ENCODE measurements at regions not wholly inside any gene's neighbourhood (a gene's known extent, or its start where the extent isn't known, plus 50 kb on each side); places are given as distances from the start of the nearest gene placed in this dataset.

DNA sequence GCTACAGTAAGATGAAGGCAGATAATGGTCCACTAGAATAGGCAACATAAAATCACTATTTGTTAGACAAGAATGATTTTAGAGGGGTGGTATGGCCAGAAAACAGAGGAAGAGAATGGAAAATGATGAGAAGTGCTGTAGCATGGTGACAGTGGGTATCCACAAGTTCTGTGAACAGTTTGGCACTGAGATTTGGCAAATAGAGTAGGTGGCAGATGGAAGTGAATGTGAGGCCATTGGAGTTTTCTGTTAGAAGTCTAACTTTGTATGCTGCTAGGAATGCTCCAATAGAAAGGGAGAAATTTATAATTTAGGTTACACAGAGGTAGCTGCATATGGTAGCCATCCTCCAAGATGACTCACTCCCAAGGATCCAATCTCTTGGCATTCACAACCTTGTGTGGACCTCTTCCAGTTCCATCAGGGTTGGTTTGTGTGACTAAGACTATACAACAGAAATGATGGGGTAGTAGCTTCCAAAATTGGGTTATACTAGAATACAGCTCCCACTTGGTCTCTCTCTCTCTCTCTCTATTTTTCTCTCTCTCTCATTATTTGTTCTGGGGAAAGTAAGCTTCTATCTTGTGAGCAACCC, 646.9 kb upstream of the ZNF608 start:
- DNase-seq (ENCODE audit: low spot score) = no peak

DNA sequence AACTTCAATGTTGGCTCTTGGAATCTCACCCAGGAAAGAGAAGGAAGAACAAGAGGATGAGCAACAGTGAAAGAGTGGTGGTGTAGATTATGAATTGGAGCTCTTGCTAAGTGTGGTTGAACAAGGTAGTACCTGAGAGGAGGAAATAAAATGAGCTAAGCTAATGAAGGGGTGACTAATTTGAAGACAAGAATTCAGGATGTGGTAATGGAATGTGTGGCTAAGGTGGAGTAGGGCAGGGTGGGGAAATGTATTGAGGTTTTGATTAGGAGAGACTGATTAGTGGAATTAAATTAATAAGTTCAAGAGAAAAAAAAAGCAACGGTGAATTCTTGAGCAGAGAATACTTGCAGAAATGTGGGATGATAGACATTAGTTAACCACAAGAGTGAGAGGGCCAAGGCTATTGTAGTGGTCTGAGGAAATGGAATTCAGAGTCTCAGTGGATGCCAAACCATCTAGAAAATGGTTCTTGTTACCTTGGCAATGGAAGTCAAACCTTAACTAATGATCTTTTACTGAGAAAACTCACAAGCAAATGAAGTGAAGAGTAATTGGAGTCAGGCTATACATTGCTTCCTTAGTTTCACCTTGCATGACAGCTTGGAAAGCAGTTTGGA, 648.3 kb upstream of the ZNF608 start:
- DNase-seq (ENCODE audit: low spot score) = no peak

DNA sequence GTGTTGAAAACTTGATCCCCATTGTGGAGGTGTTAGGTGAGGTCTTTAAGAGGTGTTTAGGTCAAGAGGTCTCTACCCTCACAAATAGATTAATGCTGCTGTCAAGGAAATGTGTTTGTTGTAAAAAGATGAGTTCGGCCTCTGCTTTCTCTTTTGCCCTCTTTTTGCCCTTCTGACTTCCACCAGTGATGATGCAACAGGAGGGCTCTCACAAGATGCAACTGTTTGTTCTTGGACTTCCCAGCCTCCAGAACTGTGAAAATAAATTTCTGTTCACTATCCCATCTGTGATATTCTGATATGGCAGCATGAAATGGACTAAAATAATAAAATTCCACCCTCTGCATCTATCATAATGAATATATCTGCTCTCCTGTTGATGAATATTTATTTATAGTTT, 650.0 kb upstream of the ZNF608 start:
- no peak for DNase-seq (ENCODE audit: low spot score)

DNA sequence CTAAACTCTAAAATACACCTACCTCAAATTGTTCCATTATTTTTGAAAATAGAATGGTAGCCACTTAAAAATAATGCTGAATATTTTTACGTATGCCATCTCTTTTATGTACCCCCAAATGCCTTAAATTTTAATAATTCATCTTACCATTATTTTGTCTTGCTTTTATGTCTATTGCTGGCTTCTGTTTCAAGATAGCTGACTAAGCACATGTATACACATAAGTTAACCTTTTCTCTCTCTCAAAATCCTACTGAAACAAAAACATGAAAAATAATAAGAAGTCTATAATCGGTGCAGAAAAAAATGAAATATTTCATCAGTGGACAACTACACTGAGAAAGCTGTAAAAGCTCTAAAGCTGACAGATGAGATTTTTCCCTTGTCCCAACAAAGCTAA, 652.0 kb upstream of the ZNF608 start:
- no peak for DNase-seq (ENCODE audit: low spot score)

DNA sequence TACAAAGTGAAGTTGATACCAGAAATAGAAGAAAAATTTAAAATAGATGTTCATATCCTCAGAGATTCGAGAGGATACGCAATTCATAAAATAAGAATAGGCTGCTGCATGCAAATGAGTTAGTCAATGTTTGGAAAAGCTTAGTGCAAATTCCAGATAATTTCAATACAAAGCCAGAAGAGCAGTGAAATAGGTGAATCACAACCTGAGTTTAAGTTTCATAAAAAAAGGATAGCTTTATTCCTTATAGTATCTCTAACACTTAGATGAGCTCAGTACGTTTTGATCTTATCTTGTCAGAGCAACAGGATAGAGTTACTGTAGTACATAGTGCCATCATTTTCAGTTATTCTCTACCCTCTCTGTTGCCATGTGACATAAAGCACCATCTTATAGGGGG, 653.4 kb upstream of the ZNF608 start:
- no peak for DNase-seq (ENCODE audit: low spot score)

DNA sequence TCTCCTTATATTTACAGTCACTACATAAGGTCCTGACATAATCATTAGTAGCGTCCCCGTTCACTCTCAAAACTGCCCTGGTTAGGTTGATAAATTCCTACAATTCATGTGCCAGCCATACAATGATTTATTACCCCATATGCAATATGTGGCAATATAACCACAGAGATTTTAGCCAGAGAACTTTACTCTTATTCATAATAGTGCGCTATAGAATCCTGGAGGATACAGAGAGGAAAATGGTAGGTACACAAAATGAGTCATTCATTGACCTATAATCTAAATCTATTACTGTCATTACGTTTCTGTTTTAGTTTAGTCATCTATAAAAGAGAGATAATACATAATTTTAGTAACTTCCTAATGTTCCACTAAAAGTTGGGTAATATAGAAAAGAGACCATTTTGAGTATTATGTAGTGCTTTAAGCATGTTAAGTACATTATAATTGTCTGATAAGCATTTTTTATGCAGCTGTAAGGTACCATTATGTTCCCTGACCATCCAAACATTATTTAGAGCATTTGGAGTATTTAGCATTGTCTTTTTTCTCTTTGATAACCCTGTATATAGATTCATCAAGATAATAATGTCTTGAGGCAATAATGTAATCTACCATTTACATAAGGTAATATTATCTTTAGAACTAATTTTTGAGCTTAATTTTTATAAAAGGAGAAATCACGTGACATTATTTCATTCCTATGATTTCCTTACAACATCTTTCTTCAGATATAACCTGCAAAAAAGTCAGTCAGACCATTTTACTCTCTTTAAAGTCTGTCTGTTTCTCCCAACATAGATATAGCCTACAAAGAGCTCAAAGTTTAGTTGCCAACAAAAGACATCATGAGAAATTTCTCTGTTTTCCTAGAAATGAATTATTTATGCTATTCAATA, 655.5 kb upstream of the ZNF608 start:
- no peak for DNase-seq (ENCODE audit: low spot score)

DNA sequence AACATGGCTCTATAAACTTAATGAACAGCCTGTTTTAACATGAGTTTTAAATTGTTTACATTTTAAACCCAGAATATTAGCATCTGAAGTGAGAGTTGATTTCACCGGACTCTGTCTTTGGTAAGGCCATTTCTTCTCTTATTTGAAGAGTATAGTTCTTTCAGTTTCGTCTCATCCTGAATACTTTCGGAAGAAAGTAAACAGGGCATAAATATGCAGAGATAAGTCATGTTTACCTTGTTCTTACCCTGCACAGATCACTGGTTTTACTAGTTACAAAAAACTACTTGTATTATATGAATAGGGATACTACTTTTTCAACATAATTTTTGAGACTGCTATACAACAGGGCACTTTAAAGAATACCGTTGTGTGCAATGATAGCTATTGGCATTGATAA, 656.3 kb upstream of the ZNF608 start:
- no peak for DNase-seq (ENCODE audit: low spot score)

DNA sequence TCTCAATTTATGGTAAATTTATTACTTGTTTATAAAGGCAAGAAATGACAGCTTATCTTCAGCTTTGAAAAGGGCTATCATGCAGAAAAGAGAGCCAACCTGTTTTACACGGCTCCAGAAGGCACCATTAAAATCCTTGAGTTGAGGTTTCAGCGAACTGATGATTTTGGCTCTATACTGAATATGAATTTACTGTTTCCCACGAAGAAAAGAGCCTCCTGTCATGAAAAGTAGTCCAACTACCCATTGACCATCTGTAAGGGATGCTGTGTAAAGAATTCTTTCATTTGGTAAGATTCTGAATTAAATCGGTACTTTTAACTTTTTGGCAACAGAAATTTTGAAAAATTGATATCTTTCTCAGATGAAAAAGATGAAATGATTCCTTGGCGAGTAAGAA, 657.6 kb upstream of the ZNF608 start:
- no peak for DNase-seq (ENCODE audit: low spot score)

DNA sequence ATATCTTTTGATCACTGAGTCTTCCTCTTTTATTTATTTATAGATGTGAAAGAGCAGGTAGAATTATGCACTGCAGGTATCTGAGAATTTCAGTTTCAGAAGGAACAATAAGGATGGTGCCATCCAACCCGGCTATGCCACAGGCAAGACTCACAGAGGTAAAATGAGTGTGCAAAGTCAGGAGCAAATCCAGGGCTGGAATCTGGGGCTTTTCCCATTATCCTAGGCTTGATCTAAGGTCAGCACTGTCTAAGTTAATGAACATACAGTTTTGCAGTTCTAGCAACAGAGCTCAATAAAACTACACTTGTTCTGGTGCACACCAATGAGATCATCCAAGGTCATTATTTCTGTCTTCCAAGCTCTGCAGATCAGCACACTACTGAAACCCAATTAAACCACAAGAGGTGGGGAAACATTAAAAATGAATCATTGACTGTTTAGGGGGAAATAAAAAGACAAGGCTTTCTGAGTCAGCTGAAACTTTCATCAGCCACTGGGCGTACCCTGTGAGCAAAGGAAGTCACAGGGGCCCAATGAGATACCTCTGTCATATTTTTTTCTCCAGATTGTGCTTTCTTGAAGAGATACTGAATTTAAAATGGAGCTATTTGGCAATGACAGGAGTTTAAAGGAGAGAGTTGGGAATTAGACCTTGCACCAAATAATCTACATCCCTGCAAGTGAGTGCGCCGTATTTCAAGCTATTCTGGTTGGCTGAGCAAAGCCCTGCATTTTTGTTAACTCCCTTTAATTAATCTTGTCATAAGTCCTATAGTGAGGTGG, 662.2 kb upstream of the ZNF608 start:
- DNase-seq (ENCODE audit: low spot score) = no peak

DNA sequence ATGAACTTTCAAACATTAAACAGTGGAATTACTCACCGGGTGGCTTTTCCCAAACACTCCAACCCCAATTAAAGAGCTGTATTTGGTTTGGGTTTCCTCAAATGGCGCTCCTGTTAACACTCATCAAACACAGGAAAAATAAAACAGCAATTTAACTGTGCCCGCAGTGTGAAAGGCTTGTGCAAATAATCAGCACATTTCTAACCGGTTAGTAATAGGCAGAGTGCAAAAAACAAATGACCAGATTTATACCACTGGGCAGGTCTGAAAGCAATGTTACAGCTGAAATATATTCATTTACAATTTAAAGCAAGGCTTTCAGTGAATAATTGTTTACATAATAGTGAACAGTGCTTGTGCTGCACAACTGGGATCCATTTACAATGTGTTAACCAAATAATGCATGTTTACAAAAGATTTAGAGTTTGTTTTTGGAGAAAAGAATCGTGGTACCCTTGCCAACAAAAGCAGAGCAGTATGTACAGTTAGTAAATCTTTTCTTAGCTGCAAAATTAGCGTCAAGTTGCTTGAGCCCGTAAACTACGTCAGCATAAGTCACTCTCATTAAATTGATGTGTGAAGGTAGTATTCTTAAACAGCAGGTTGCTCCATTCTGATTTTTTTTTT, 662.9 kb upstream of the ZNF608 start:
- DNase-seq (ENCODE audit: low spot score) = no peak

DNA sequence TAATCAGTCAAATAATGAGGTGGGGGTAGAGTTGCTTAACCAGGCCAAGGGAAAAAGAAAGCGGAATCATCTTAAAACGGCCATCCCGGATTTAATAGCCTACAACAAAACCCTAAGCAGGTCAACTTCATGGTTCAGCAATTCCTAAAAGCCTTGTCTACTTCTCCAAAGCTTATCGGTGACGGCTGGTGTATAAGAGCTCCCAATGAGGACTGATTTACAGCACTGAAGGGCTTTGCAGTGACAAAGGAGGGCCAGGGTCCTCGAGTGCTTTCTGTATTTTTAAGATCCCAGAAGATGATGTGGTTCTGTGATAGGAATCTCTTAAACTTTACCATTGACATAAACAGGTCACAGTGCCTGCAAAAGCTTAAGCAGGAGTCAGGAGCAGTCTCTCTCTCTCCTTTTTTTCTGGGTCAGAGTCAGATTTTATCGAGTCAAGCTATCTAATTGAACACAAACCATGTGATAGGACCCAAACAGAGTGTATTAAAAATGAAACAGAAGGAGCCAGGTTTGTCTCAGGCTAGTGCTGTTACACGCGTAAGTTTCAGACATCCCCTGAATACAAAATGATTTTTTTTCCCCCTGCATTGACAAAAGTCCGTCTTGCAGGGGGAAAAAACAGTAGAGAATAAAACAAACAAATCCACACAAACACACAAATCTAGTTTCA, 663.6 kb upstream of the ZNF608 start:
- DNase-seq (ENCODE audit: low spot score) = no peak

DNA sequence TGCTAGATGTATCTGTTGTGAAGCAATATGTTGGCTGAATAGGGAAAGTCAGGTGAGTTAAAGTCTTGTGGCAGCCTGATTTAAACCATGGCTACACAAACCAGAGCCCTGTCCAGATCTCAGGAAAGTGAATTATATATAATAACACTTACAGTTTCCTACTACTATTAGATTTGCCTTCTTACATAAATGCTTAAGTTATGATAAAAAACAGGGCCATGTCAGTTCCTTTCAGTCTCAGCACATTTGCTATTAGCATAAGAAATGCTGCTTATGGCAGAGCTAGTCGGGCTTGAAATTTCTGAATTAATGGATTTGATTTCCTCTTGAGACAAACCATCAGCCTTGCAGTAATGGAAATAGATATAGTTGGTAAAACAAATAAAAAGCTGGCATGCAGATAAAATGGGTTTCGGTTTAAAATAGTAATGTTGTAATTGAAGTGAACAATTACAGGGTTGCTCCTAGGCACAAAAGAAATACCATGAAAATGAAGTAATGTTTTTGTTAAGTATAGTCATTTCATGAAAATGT, 664.2 kb upstream of the ZNF608 start:
- DNase-seq (ENCODE audit: low spot score) = no peak

DNA sequence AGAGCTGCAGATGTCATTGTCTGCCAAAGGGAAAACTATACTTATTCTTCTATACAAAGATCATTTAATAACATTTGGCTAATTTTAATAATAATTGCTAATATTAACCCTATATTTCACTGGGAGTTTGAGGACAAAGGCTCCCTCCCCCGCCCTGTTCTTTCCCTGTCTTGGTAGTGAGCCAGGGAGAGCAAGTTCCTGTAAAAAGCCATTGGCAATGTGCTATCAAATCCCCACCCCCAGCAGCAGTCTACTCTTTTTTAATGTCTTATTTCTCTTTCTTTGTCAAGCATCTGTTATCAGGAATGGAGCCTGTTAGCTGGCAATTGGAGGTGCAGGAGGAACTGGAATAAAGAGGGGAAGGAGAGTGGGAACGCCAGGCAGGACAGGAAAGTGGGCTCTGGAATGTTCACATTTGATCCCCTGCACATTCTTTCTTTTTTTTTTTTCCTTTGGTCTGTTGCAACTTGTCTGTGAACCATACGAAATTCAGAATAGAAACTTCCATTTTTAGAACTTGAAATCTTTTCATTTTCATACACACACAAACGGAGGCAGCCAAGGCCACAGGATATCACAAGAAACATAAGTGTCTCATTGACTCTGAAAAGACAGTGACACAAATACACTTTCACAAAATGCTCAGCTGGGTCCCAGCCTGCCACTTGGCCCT, 664.8 kb upstream of the ZNF608 start:
- no peak for DNase-seq (ENCODE audit: low spot score)

DNA sequence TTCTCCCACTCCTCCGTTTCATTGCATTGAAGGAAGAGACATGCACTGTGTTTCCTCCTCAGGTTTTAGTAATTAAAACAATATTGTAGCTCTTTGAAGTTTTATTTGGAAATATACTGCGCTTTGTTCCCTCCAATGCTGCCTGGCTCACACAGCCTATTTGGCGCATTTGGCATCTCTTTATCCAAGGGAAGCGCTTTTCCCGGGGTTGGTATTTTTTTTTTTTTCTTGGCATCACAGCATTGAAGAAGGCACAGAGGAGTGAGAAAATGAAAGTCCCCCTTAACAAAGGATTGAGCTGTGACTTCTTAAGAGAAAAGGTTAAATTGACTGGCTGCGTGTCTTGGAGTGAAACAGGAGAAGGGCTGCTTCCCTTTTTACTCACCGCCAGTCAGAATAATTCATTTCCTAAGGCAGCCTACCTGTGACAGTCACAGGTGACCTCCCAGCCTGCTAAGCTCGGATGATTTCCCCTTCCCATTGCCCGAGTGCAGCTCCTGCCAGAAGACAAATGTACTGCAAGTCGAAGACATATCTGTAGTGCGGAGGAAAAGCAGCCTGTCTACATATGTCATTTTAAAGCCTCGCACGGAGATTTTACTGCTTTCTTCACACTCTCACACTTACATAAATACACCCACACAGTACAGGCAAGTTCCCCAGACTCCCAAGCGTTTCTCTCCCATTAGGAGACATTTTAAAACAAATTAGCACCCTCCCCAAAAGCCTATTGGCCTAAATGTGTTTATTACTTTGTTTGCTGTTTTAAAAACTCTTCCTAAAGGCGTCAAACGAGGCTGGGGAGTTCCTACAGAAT, 665.5 kb upstream of the ZNF608 start:
- DNase-seq (ENCODE audit: low spot score) = no peak

DNA sequence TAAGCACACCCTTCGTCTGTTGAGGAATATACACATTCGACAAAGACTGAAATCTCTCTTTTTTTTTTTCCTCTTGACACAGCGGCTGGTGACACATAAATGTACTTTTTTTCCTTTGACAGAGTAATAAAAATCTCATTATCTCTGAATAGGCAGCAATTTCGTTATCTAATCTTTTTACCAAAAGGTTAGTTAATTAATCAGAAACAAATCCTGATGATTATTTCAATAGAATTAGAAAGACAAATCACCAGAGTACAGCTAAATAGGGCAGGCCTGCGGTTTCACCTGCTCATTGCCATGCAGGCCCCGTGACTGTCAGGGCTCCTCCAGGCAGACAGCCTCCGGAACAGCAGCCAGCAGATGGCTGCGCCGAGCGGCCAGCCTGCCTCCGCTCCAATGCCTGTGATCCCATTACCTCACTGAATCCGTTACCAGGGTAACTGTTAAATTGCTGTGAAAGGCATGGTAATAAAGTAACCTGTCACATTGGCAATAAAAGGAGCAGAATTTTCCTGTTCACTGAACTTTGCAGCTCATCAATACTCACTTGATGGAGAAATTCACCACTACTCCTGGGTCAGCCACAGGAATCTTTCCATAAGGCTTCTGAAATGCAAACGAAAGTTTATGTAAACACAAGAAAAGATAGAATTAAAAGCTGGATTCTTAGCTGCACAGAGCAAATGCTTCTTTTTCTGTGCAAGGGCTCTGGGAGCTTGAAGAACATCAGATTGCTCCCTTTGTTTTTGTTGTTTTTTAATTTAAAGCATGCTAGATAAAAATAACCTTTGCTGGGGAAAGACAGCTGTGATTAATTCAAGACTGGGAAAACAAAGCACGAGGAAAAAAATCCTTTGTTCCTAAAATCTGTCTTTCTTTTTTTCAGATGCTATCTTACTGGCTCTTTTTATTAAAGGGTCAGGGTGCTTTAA, 666.4 kb upstream of the ZNF608 start:
- peak; percentile 88 for DNase-seq (ENCODE audit: low spot score)

DNA sequence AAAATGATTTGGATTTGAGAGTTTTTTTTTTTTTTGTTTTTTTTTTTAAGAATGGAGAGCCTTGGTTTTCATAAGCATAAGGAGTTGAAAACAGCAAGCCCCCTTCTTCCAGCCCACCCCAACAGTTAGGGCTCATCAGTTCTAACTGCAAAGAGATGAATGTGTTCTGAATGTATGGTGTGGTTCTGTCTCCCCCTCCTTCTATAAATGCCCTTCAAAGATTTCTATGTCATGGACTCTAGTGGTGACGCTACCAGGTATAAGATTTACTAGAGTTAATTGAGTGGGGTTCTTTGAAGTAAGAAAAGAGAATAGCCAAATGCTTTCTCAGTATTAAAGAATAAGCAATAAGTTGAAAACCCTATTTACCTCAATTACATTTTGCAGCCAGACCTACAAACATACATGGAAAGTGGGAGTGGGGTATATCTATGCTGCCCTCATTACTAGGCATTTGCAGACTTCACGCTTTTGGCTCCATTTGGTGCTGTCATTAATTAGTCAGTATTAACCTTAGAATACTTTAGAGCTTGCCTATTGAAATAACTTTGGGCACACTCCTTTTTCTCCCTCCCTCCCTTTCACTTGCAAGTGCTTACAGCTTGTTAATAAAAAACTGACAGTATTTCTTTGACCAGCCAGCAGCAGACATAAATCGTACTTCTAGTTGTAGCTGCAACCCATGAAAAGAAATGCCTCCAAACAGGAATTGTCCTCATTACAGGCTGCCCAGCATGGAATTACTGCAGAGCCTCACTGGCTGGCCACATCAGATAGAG, 667.2 kb upstream of the ZNF608 start:
- no peak for DNase-seq (ENCODE audit: low spot score)

DNA sequence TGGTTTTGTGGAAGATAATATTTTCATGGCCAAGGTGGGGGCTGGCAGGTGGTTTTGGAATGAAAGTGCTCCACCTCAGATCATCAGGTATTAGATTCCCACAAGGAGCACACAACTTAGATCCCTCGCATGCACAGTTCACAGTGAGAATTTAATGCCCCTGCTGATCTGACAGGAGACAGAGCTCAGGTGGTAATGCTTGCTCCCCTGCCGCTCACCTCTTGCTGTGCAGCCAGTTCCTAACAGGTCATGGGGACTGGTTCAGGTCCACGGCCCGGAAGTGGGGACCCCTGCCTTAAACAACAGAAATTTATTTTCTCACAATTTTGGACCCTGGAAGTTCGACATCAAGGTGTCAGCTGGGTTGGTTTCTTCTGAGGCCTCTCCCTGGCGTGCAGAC, 668.7 kb upstream of the ZNF608 start:
- DNase-seq (ENCODE audit: low spot score) = no peak

DNA sequence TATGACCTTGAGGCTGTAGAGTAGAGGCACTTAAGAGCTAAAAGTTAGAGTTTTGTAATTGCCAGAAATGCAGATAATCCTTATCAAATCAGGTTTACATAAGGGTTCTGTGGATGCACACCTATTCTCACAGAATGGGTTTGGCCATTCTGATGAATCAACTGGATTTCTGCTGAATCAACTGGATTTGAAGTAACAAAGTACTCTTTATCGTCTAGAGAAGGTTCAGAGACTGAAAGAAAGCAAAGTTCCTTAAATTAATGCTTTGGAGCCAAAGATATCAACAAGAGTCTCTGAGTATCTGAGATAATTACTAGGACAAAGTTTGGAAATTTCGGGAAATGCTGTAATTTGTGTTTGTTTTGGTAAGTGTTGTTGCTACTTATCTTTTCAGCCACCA, 669.6 kb upstream of the ZNF608 start:
- DNase-seq (ENCODE audit: low spot score) = no peak

All from D341Med (cell line).